ENCODE measurements at regions not wholly inside any gene's neighbourhood (a gene's known extent, or its start where the extent isn't known, plus 50 kb on each side); places are given as distances from the start of the nearest gene placed in this dataset.
A peak's percentile ranks its signal among the peaks of the same experiment; 100 is the strongest.

DNA sequence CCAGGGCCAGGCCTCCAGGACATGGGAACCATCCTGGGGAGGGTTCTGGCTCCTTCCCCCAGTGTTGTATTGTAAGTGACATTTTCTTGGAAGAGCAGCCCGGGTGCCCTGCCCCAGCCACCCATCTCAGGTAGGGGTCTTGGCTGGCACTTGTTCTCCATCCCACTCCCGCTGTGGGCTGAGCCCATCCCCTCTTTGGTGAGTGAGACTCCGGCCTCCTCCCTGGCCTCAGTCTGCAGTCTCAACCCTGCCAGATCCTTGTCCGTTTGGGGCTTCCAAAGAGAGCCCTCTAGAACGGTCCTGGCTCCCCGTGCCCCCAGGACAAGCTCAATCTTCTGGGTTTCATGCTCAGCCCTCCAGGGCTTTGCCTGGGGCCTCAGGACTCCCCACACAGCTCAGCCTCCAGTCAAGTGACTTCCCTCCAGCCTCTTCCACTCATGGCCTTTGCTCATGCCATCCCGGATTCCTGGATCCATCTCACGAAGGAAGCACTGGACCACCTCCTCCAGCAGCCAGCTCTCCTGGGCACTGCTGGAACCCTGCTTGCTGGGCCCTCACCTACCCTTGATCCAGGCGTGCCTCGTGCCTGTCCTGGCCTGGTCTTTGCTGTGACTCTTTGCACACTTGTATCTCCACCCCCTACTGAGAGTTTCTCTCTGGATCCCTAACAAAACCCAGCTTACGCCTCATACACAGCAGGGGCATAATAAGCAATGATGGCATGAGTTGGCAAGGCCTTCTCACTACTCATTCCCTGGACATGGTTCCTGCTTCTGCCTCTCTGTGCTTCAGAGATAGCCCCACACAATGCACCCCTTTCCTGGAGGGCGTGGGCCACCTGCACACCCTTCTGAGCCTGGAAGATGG, 297.4 kb upstream of the RTL1 start:
- intact Hi-C loops (cut with DNase I; ENCODE audit: low total_unique reads), result no loop called here
- Histone ChIP-seq H3K4me1 (no peaks in the 10 kb centered on the region), H3K9me3 (peaks cover 0 to 26% (median 21%) of the 10 kb centered on the region in 4 donors), H3K27ac (no peak overlapping the region), H3K27me3 (no peaks in the 10 kb centered on the region), H3K4me3 (no peak overlapping the region), H3K36me3 (no peaks in the 10 kb centered on the region)
- DNase-seq, result peak in 1 of 2 donors; percentile 17
- TF ChIP-seq POLR2AphosphoS5 (IDR thresholded peaks at IDR 0.05) (no peak), EP300 (IDR thresholded peaks at IDR 0.05) (no peak)
- TF ChIP-seq, protein P1, sequence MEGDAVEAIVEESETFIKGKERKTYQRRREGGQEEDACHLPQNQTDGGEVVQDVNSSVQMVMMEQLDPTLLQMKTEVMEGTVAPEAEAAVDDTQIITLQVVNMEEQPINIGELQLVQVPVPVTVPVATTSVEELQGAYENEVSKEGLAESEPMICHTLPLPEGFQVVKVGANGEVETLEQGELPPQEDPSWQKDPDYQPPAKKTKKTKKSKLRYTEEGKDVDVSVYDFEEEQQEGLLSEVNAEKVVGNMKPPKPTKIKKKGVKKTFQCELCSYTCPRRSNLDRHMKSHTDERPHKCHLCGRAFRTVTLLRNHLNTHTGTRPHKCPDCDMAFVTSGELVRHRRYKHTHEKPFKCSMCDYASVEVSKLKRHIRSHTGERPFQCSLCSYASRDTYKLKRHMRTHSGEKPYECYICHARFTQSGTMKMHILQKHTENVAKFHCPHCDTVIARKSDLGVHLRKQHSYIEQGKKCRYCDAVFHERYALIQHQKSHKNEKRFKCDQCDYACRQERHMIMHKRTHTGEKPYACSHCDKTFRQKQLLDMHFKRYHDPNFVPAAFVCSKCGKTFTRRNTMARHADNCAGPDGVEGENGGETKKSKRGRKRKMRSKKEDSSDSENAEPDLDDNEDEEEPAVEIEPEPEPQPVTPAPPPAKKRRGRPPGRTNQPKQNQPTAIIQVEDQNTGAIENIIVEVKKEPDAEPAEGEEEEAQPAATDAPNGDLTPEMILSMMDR (IDR thresholded peaks at IDR 0.05), result no peak
- 77 to 87% (median 85%) methylated on average over 10 to 12 of the region's 12 CpGs for WGBS, 5 donors

DNA sequence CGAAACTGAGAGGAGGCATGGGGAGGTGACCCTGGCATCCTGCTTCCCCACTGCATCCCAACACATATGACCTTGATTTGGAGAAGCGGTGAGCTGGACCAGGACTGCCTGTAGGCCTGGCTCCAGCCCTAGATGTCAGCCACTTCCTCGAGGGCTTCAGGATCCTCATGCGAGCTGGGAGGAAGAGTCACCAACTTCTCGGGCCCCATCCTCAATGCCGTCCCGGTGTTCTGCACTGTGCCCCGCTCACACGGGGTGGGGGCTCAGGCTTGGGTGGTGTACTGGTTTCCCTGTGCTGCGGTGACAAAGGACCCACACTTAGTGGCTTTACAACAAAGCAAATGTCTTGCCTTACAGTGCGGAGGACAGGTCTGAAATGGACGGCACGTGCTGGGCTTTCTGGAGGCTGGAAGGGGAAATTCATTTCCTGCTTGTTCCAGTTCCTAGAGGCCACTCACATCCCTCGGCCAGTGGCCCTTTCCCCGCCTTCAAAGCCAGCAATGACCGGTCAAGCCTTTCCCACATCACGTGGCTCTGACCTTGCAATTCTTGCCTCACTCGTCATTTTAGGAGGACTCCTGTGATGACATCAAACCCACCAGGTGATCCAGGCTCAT, 298.1 kb upstream of the RTL1 start:
- H3K9me3 ChIP-seq, result peaks cover 0 to 34% (median 27%) of the 10 kb centered on the region in 4 donors
- no peak overlapping the region for H3K4me3 ChIP-seq
- TF ChIP-seq POLR2A (IDR thresholded peaks at IDR 0.05), result no peak
- intact Hi-C loops (cut with DNase I; ENCODE audit: low total_unique reads), result no loop called here
- DNase-seq, result peak in 1 of 2 donors; percentile 19
- H3K4me1 ChIP-seq, result no peaks in the 10 kb centered on the region
- no peak overlapping the region for H3K27ac ChIP-seq
- H3K27me3 ChIP-seq, result no peaks in the 10 kb centered on the region
- 86 to 91% (median 90%) methylated on average over 16 to 18 of the region's 18 CpGs for WGBS, 5 donors
- no peaks in the 10 kb centered on the region for H3K36me3 ChIP-seq

DNA sequence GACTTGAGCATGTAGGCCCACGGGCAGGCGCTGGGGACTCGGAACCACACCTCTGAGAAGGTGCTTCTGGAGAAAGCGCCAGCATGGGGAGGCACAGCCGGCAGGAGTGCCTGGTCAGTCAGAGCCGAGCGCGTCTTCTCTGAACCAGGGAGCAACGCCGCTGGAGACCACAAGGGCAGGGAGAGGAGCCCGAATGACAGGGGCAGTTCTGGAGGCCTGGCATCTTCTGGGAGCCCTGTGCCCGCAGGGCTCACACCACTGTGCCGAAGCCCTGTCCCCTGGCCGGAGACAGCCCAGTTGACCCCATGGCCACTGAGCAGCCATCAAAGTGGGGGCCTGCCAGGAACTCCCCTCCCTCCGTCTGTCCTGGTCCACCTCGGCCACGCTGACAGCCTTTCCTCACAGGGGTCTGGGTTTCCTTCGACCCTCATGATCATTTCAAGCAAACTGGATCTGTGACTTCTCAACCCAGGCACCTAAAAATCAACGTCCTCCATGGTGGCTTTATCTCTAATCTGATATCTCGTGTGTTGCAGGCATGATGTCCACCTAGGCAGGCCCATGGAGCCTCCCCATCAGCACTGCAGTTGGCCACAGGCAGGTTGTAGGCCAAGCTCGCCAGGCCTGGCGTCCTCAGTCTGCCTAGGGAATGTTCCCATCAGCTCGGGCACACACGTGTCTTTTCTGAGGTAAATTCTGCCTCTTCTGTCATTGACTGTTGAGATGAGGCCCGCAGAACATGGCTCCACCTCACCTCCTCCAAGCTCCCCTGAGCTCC, 299.3 kb upstream of the RTL1 start:
- Histone ChIP-seq H3K4me3 (no peak overlapping the region), H3K27ac (no peak overlapping the region), H3K27me3 (no peaks in the 10 kb centered on the region), H3K4me1 (no peaks in the 10 kb centered on the region), H3K9me3 (peaks cover 0 to 40% (median 28%) of the 10 kb centered on the region in 4 donors), H3K36me3 (no peaks in the 10 kb centered on the region)
- DNase-seq, result peak in 1 of 2 donors; percentile 15
- intact Hi-C loops (cut with DNase I; ENCODE audit: low total_unique reads), result no loop called here
- TF ChIP-seq EP300 (IDR thresholded peaks at IDR 0.05) (no peak), POLR2AphosphoS5 (IDR thresholded peaks at IDR 0.05) (no peak), POLR2A (IDR thresholded peaks at IDR 0.05) (no peak)
- TF ChIP-seq, protein P1 (IDR thresholded peaks at IDR 0.05), result no peak
- 83 to 90% (median 88%) methylated on average over 14 to 25 of the region's 25 CpGs for WGBS, 5 donors

DNA sequence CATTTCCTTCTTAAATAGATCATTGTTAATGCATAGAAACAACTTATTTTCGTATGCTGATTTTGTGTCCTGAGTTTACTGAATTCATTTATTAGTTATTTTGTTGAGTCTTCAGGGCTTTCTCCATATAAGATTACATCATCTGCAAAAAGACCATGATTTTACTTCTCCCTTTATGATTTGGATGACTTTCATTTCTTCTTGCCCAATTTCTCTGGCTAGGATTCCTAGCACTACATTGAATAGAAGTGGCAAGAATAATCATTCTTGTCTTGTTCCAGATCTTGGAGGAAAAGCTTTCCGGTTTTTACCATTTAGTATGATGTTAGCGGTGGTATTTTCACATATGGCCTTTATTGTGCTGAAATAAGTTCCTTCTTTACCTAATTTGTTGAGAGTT, 303.0 kb upstream of the RTL1 start:
- TF ChIP-seq, protein P1 (IDR thresholded peaks at IDR 0.05), result no peak
- TF ChIP-seq POLR2A (IDR thresholded peaks at IDR 0.05) (no peak), EP300 (IDR thresholded peaks at IDR 0.05) (no peak), POLR2AphosphoS5 (IDR thresholded peaks at IDR 0.05) (no peak)
- WGBS, 5 donors, result 82 to 91% (median 88%) methylated on average over 3 of the region's 3 CpGs
- peaks cover 12 to 73% (median 52%) of the 10 kb centered on the region in 4 donors for H3K9me3 ChIP-seq
- H3K27ac ChIP-seq, result no peak overlapping the region
- no peak overlapping the region for H3K4me3 ChIP-seq
- H3K4me1 ChIP-seq, result no peaks in the 10 kb centered on the region
- DNase-seq, result no peak
- H3K27me3 ChIP-seq, result no peaks in the 10 kb centered on the region
- no peaks in the 10 kb centered on the region for H3K36me3 ChIP-seq
- intact Hi-C loops (cut with DNase I; ENCODE audit: low total_unique reads), result no loop called here
